ENCODE measurements at regions not wholly inside any gene's neighbourhood (a gene's known extent, or its start where the extent isn't known, plus 50 kb on each side); places are given as distances from the start of the nearest gene placed in this dataset.

DNA sequence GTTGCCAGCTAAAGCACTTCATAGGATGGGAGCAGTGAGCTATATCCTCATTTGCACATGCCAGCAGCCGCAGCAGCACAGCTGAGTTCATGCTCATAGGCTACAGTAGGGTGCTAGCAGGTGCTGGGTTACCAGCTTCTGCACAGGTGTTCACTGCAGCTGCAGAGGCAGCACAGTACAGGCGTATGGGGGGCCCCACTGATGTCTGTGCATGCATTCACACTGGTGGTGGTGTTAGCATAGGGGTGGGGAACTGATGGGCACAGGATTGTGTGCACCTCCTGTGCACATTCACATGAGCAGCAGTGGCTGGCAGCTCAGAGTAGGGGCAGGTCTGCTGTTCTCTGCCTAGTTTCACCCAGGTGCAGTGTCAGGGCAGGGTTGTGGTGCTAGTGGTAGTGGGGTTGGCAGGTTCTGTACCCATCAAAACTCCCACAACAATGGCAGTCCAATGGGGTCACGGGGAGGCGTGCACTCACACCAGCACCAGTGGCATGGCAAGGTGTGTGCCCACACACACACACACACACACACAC, 58.9 kb upstream of the IRAK1BP1 start:
- no peak overlapping the region for H3K4me3 ChIP-seq (ENCODE audit: low read depth, low read length)
- H3K36me3 ChIP-seq (replicated peaks): no peaks in the 10 kb centered on the region
- H3K27ac ChIP-seq: no peak overlapping the region
- no peaks in the 10 kb centered on the region for H3K27me3 ChIP-seq (replicated peaks)
- in situ Hi-C loops (cut with HindIII; ENCODE audit: low pct_ligation_motif_present, low sequenced_read_pairs): no loop called here
- DNase-seq: no peak
- TF ChIP-seq, protein P1, sequence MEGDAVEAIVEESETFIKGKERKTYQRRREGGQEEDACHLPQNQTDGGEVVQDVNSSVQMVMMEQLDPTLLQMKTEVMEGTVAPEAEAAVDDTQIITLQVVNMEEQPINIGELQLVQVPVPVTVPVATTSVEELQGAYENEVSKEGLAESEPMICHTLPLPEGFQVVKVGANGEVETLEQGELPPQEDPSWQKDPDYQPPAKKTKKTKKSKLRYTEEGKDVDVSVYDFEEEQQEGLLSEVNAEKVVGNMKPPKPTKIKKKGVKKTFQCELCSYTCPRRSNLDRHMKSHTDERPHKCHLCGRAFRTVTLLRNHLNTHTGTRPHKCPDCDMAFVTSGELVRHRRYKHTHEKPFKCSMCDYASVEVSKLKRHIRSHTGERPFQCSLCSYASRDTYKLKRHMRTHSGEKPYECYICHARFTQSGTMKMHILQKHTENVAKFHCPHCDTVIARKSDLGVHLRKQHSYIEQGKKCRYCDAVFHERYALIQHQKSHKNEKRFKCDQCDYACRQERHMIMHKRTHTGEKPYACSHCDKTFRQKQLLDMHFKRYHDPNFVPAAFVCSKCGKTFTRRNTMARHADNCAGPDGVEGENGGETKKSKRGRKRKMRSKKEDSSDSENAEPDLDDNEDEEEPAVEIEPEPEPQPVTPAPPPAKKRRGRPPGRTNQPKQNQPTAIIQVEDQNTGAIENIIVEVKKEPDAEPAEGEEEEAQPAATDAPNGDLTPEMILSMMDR (IDR thresholded peaks at IDR 0.05; ENCODE audit: low read depth, low read length, missing control alignments): no peak

DNA sequence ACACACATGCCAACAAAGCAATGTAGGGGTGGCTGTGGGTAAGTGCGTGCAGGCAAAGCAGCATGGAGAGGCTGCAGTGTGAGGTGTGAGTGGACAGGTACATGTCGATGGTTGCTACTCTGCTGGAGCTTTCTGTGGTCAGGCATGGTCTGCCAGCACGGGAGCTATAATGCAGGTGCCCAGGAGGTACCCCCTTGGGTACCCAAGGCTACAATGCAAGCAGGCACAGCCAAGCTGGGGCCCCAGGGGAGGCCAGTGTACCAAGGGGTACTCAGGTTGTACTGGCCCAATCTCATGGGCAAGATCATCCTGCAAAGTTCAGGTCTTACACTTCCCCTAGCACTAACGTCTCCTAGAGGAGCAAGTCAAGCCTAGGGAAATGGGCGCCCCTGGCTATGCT, 58.4 kb upstream of the IRAK1BP1 start:
- Histone ChIP-seq H3K36me3 (replicated peaks) (no peaks in the 10 kb centered on the region), H3K27me3 (replicated peaks) (no peaks in the 10 kb centered on the region), H3K27ac (no peak overlapping the region), H3K4me3 (ENCODE audit: low read depth, low read length) (no peak overlapping the region)
- in situ Hi-C loops (cut with HindIII; ENCODE audit: low pct_ligation_motif_present, low sequenced_read_pairs): no loop called here
- DNase-seq: no peak
- TF ChIP-seq, protein P1 (IDR thresholded peaks at IDR 0.05; ENCODE audit: low read depth, low read length, missing control alignments): no peak

DNA sequence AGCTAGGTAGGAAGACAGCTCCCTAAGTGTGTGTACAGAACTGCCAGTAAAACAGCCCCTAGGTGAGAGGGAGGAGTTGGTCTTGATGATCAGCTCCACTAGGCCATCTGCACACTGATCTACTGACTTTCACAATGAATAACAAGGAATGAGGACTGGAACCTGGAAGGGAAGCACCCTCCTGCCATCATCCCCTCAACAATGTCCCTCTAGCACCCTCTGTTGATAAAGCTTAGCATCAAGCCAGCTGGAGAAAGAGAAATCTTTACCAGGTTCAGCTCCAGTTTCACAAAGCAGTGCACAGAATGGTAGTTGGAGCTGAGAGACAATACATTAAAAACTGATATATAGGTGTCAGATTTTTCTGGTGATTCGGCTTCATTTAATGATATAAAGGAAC, 57.2 kb upstream of the IRAK1BP1 start:
- H3K27ac ChIP-seq: no peak overlapping the region
- H3K36me3 ChIP-seq (replicated peaks): no peaks in the 10 kb centered on the region
- no peaks in the 10 kb centered on the region for H3K27me3 ChIP-seq (replicated peaks)
- in situ Hi-C loops (cut with HindIII; ENCODE audit: low pct_ligation_motif_present, low sequenced_read_pairs): no loop called here
- TF ChIP-seq, protein P1 (IDR thresholded peaks at IDR 0.05; ENCODE audit: low read depth, low read length, missing control alignments): peak; percentile 79
- peak; percentile 52 for DNase-seq
- H3K4me3 ChIP-seq (ENCODE audit: low read depth, low read length): no peak overlapping the region

DNA sequence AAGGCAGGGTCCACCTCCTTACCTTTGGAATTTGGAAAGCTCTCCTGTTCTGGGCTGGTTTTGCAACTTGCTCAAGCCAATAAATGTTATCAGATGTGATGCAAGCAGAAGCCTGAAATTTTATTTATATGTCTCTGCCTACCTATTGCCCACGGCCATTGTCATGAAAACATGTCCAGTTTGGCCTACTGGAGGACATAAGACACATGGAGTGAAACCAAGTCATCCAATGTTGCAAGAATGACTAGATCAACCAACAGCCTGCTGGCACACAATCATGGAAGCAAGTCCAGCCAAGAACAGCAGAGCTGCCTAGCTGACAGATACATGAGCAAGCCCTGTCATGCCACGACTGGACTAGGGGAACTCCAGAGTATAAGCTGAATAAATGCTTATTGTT, 56.7 kb upstream of the IRAK1BP1 start:
- TF ChIP-seq, protein P1 (IDR thresholded peaks at IDR 0.05; ENCODE audit: low read depth, low read length, missing control alignments): no peak
- no peak overlapping the region for H3K4me3 ChIP-seq (ENCODE audit: low read depth, low read length)
- peak; percentile 49 for DNase-seq
- no peaks in the 10 kb centered on the region for H3K36me3 ChIP-seq (replicated peaks)
- in situ Hi-C loops (cut with HindIII; ENCODE audit: low pct_ligation_motif_present, low sequenced_read_pairs): no loop called here
- H3K27me3 ChIP-seq (replicated peaks): no peaks in the 10 kb centered on the region
- no peak overlapping the region for H3K27ac ChIP-seq

All from brain microvascular endothelial cell (primary cell).